Transverse colon (tissue), 4 donors: ENCODE measurements at regions not wholly inside any gene's neighbourhood (a gene's known extent, or its start where the extent isn't known, plus 50 kb on each side); places are given as distances from the start of the nearest gene placed in this dataset.

ENCODE experiments used
- DNase-seq: peaks from one replicate; pipeline ENCODE4 v3.0.0-alpha.2; 2019
- H3K27ac ChIP-seq, 4 donors: fragments of 200-600 bp; sonication (generic); 2 replicates each; pipeline ENCODE4 v1.5.1; 2016 to 2018; ENCODE audit warnings: inconsistent platforms in 4 of 4
- H3K27me3 ChIP-seq: fragments of 200-600 bp; sonication (generic); 2 replicates; pipeline ENCODE4 v1.5.1; 2017; ENCODE audit warnings: inconsistent platforms
- H3K36me3 ChIP-seq, 4 donors: fragments of 200-600 bp; sonication (generic); 2 replicates each; pipeline ENCODE4 v1.5.1; 2017 to 2019; ENCODE audit warnings: inconsistent platforms in 4 of 4
- H3K4me1 ChIP-seq, 4 donors: fragments of 200-600 bp; sonication (generic); 2 replicates each; pipeline ENCODE4 v1.5.1; 2017 to 2020; ENCODE audit warnings: inconsistent platforms in 4 of 4
- H3K4me3 ChIP-seq, 4 donors: fragments of 200-600 bp; sonication (generic); 1 replicate in 1 of 4; 2 replicates in 3 of 4; pipeline versions ENCODE4 v1.5.1 to v1.6.1; 2017 to 2019; ENCODE audit warnings: inconsistent platforms in 4 of 4
- H3K9me3 ChIP-seq, 2 donors: fragments of 200-600 bp; sonication (generic); 2 replicates each; pipeline ENCODE4 v1.5.1; 2017 to 2019; ENCODE audit warnings: inconsistent platforms in 2 of 2
- CTCF ChIP-seq, 5 experiments: fragments of 200-600 bp in 3 of 5; fragments of 450-650 bp in 2 of 5; sonication (generic) in 3 of 5; IDR thresholded peaks; 1 replicate in 2 of 5; 2 replicates in 3 of 5; pipeline ENCODE4 v1.5.1; 2016 to 2017; ENCODE audit warnings: antibody characterized with exemption in 5 of 5, inconsistent platforms in 3 of 5, mild to moderate bottlenecking in 2 of 5, moderate library complexity in 1 of 5
- EP300 ChIP-seq: sonication (generic); formaldehyde crosslinking; IDR thresholded peaks from one replicate; pipeline ENCODE4 v1.6.1; 2017; ENCODE audit warnings: antibody characterized with exemption, low read depth
- POLR2A ChIP-seq: fragments of 450-650 bp; IDR thresholded peaks from one replicate; pipeline ENCODE4 v1.6.1; 2016; ENCODE audit warnings: antibody characterized with exemption, mild to moderate bottlenecking, moderate library complexity
- POLR2AphosphoS5 ChIP-seq, 3 donors: sonication (generic); formaldehyde crosslinking; IDR thresholded peaks; one replicate each; pipeline ENCODE4 v1.6.1; 2016; ENCODE audit warnings: antibody characterized with exemption in 3 of 3
- WGBS, 2 donors: methylation state at CpG; one replicate each; pipeline ENCODE4 v1.1.5; 2018; ENCODE audit warnings: low coverage in 1 of 2; 5-methylcytosine and 5-hydroxymethylcytosine counted together
- in situ Hi-C, 4 donors: fragments of 200-750 bp; cut with MboI; loops; one replicate each; pipeline versions ENCODE4 v1.15.0 to v1.15.1; 2017; ENCODE audit warnings: low sequenced_read_pairs in 3 of 4, low pct_ligation_motif_present in 1 of 4, low pct_unique_long_range_greater_than_20kb in 1 of 4
- intact Hi-C: fragments of 100-400 bp; cut with DNase I; formaldehyde crosslinking; loops from one replicate; pipeline ENCODE4 v1.15.1; 2023; ENCODE audit warnings: low total_unique reads

DNA sequence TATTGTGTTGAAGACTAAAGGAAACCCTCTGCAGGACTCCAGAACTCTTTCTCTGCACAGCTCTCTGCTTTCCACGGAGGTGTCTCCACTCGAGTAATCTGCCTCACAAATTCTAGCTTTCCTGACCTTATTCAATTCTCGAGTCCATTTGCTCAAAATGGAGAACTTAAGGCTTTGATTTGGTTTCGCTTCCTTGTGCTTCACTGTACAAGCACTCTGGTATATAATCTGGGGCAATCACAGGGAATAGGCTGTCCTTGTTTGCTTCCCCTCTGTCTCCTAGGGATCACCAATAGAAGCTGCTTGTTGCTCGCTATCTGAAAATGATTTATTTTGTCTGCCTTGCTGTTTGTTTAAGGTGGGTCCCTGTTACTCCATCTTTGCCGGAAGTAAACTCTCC lies 129.1 kb upstream of the DOCK10 start:
- no peaks in the 10 kb centered on the region for H3K27me3 ChIP-seq
- 45 to 63% methylated on average over 4 to 6 of the region's 6 CpGs for WGBS, 2 donors
- DNase-seq, result no peak

GRCh38 chr2:225170162-225170561 lies 127.9 kb upstream of the DOCK10 start:
- Histone ChIP-seq H3K4me1 (no peaks in the 10 kb centered on the region), H3K9me3 (no peaks in the 10 kb centered on the region), H3K27ac (no peak overlapping the region), H3K27me3 (no peaks in the 10 kb centered on the region), H3K4me3 (no peak overlapping the region), H3K36me3 (no peaks in the 10 kb centered on the region)
- 61 to 90% methylated on average over 1 of the region's 1 CpG for WGBS, 2 donors
- no peak for DNase-seq
- TF ChIP-seq POLR2A, result no peak
- TF ChIP-seq EP300, result no peak
- no peak for TF ChIP-seq POLR2AphosphoS5 (IDR thresholded peaks at IDR 0.05)
- no peak for TF ChIP-seq CTCF (IDR thresholded peaks at IDR 0.05)
- in situ Hi-C loops, result no loop called here
- intact Hi-C loops, result no loop called here

More for the DNA sequence above, 129.1 kb upstream of the DOCK10 start:
- intact Hi-C loops (no loop called here), in situ Hi-C loops (no loop called here)
- Histone ChIP-seq H3K4me1 (no peaks in the 10 kb centered on the region), H3K4me3 (no peak overlapping the region), H3K9me3 (no peaks in the 10 kb centered on the region), H3K27ac (no peak overlapping the region), H3K36me3 (no peaks in the 10 kb centered on the region)
- no peak for TF ChIP-seq EP300
- TF ChIP-seq POLR2A, result no peak
- TF ChIP-seq POLR2AphosphoS5 (IDR thresholded peaks at IDR 0.05), result no peak
- TF ChIP-seq CTCF (IDR thresholded peaks at IDR 0.05), result no peak

- no peak for DNase-seq
- H3K4me1 ChIP-seq, result no peaks in the 10 kb centered on the region
- H3K27me3 ChIP-seq, result no peaks in the 10 kb centered on the region
- WGBS, 2 donors, result 68 to 77% methylated on average over 4 of the region's 4 CpGs
- no peaks in the 10 kb centered on the region for H3K36me3 ChIP-seq
- no peak for TF ChIP-seq POLR2AphosphoS5 (IDR thresholded peaks at IDR 0.05)
- intact Hi-C loops, result no loop called here
- in situ Hi-C loops, result no loop called here
- H3K27ac ChIP-seq, result no peak overlapping the region
- H3K9me3 ChIP-seq, result no peaks in the 10 kb centered on the region
- no peak overlapping the region for H3K4me3 ChIP-seq
Observed at GRCh38 chr2:225169396-225169795, 127.1 kb upstream of the DOCK10 start.

GRCh38 chr2:225165052-225165451 lies 122.8 kb upstream of the DOCK10 start:
- no peak overlapping the region for H3K4me3 ChIP-seq
- no peaks in the 10 kb centered on the region for H3K9me3 ChIP-seq
- TF ChIP-seq POLR2AphosphoS5 (IDR thresholded peaks at IDR 0.05) (no peak), EP300 (no peak), POLR2A (no peak), CTCF (IDR thresholded peaks at IDR 0.05) (no peak)
- no peak for DNase-seq
- H3K27me3 ChIP-seq, result no peaks in the 10 kb centered on the region
- in situ Hi-C loops (no loop called here), intact Hi-C loops (no loop called here)
- no peaks in the 10 kb centered on the region for H3K4me1 ChIP-seq
- H3K27ac ChIP-seq, result no peak overlapping the region
- H3K36me3 ChIP-seq, result no peaks in the 10 kb centered on the region
- WGBS, 2 donors, result 59 to 100% methylated on average over 1 to 2 of the region's 2 CpGs

DNA sequence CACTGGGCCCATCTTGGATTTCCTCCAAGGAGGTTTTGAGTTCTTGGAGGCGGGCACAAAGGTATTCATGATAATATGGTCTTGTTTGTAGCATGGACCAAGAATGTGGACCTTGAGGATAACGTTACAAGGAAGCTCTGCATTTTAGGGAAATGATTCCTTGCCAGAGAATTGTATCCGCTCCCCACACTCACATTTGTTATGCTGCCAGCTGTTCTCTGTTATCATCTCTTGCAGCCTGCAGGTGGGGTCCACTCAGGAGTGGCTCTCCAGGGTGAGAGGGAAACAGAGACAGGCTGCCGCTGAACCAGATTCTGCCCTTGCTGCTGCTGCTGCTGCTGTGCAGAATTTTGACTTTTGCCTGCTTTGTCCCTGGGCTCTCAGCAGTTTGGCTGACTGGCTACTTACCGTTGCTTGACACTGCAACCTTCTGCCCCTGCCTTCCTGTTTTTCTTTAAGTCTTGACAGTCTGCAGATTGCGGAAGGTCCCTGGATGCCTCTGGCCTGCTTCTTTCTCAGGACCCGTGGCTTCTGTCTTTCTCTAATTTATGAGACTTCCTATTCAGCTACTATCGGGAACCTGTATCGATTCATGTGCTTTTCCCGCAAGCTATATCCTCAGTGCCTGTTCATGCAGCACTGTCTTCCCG lies 122.3 kb upstream of the DOCK10 start:
- TF ChIP-seq CTCF (IDR thresholded peaks at IDR 0.05) (no peak), POLR2AphosphoS5 (IDR thresholded peaks at IDR 0.05) (no peak), EP300 (no peak), POLR2A (no peak)
- WGBS, 2 donors, result 51 to 75% methylated on average over 4 to 11 of the region's 11 CpGs
- H3K27ac ChIP-seq, result no peak overlapping the region
- no peak overlapping the region for H3K4me3 ChIP-seq
- in situ Hi-C loops, result no loop called here
- DNase-seq, result no peak
- H3K9me3 ChIP-seq, result no peaks in the 10 kb centered on the region
- intact Hi-C loops, result no loop called here
- H3K27me3 ChIP-seq, result no peaks in the 10 kb centered on the region
- no peaks in the 10 kb centered on the region for H3K4me1 ChIP-seq
- H3K36me3 ChIP-seq, result no peaks in the 10 kb centered on the region
